Stimulated activated CD4-positive, alpha-beta T cell treated with anti-CD3 and anti-CD28 coated beads, Interleukin-2, amount 100 ng/mL, for 24 hours (primary cell): ENCODE measurements at regions not wholly inside any gene's neighbourhood (a gene's known extent, or its start where the extent isn't known, plus 50 kb on each side); places are given as distances from the start of the nearest gene placed in this dataset.
"Not testable (repeated sequence)": the region's sequence is repeated elsewhere in the genome, so short reads cannot be mapped to it uniquely, and the experiment has no call there.

ENCODE experiments used
- DNase-seq, 2 donors: peaks; one replicate each; pipeline ENCODE4 v3.0.0-alpha.2; 2020

DNA sequence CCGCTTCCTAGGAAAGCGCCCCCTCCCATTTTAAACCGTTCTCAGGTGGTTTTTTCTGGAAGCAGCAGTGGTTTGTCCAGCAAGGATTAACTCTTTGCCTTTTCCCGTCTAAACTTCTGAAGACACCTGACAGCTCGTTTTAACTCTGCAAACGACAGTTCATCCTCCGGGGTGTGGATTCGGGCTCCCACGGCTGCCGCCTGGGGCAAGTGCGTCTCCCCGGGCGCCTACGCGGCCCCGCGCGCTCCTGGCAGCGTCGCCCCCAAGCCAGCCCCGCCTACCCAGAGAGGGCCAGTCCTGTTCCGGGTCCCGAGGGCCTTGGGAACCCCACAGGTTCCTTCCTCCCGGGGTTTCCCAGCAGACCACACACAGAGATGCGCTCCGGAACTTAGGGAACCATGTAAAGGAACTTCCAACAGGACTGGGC, 54.4 kb downstream of the PRR18 start:
- peak; percentile 32 to 39 for DNase-seq

DNA sequence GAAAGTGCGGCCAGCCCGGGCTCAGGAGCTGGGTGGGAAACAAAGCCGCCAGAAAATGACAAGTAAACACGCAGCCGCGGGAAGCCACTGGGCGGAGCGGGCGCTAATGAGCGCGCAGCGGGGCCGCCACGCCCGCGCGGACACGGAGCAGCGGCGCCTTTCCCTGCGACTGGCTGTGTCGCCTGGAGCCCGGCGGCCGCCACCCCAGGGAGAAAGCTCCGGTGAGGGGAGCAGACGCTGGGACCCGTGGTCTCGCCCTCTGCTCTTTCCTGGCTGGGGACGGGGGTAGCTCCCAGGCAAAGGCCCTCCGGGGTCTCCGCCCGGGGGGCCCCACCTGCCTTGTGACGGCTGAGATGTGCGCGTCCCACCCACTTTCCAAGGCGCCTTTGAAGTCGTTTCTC, 54.9 kb downstream of the PRR18 start:
- peak; percentile 48 to 61 for DNase-seq

DNA sequence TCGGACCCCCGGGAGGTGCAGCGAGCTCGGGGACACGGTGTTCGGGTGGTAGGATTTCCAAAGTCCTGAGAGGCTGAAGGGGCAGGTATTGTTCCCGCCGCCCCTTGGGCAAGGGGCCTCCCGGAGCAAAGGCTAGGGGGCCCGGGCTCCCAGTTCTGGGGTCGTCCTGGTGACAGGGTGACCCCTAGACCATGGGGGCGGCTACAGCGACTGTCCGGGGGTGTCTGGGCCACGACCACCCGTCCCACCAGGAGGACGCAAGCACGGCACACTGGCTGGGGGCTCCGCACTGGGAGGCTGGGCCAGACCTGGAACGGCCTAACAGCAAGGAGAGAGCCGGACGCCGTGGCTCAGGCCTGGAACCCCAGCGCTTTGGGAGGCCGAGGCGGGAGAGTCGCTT, 55.6 kb downstream of the PRR18 start:
- no peak for DNase-seq

DNA sequence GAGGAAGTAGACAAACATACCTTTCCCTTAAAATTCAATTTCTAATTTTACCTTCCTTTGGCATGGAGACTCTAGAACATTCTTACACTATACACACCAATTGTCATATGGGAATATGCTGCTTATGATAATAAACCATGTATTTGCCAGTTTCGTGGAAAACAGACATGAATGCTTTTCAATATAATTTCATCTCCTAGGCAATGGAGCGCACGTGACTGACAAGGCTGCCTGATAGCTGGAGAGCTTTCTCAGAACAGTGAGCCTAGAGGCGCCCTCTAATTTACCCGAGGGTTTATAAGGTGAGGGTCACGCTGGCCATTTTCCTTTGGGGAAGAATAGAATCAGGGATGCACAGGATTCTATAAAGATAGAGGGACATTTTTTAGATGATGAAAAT, 56.5 kb downstream of the PRR18 start:
- DNase-seq = no peak

DNA sequence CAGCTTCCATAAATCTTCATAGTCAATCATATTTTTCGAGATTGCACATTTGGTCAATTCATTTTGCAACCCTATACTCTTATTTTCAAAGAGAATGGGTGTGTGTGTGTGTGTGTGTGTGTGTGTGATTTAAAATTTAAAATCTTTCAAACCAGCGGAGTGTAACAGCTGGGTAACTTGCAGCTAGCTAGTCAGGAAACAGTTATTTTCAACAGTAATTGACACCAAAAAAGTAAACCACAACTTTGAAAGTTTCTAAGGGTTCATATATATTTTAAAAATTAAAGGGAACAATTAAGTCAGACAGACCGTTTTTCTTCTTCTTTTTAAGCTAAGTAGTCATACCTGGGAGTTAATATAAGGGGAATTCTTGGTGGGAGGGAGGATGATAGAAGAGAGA, 57.0 kb downstream of the PRR18 start:
- DNase-seq = no peak

DNA sequence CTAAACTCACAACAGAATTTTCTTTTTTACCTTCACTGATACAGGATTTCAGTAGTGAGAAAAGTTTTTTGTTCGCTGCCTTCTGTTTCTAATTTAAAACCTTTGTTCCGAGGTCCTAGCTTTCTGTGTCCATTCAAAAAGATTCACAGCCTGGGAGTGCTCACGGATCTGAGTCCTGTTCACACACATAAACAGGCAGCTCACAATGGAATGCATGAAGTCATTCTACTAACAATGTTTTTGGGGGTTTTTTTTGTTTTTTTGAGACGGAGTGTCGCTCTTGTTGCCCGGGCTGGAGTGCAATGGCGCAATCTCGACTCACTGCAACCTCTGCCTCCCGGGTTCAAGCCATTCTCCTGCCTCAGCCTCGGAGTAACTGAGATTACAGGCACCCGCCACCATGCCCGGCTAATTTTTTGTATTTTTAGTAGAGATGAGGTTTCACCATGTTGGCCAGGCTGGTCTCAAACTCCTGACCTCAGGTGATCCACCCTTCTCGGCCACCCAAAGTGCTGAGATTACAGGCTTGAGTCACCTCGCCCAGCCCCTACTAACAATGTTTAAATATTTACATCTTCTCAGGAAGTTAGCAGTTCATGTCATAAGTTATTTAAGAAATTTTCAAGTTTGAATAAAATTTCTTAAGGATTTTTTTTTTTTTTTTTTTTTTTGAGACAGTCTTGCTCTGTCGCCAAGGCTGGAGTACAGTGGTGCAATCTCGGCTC, 59.0 kb downstream of the PRR18 start:
- DNase-seq = not testable (repeated sequence)

DNA sequence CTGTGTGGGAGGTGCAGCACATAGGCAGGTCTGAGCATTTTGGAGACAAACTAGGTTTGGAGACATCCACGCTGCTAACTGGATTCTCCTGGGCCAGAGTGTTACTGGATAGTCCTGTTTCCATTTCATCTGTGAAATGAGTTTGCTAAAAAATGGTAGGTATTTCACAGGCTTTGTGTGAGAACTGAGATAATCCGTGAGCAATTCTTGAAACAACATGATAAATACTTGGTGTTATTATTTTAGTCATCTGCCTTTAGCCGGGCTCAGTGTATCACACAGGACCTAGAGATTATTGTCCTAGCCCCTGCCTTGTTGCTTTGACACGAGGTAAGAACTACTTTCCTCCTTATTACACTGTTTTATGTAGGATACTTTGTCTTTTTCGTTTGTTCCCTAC, 63.0 kb downstream of the PRR18 start:
- no peak for DNase-seq

DNA sequence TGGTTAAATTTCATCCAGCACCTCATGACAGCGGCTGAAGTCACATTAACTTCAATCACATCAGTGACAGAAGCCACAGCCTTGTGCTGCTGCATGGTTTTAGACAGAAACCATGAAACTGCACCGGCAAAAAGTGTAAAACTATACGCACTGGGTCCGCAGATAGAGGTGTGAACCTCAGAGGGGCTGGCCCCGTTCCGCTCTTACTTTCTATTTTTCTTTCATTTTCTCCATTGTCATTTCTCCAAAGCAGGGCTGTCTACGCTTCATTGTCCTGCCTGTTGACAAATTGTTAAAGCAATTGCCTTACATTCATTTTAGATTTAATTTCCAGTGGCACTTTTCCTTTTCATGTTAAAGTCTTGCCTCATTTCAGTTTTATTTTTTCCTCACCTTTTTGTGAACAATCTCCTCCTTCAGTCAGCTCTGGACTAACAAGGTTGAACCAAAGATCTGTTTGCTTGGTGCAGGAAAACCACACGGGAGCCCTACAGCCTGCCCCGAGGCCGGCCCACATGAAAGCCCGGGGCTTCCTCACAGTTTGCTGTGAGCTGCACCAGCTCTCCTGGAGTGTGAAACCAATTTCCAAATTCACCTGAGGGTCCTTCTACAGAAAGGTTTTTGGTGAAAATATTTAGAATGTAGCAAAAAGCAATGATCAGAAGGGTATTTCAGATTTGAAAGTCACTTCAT, 63.7 kb downstream of the PRR18 start:
- peak; percentile 46 for DNase-seq

DNA sequence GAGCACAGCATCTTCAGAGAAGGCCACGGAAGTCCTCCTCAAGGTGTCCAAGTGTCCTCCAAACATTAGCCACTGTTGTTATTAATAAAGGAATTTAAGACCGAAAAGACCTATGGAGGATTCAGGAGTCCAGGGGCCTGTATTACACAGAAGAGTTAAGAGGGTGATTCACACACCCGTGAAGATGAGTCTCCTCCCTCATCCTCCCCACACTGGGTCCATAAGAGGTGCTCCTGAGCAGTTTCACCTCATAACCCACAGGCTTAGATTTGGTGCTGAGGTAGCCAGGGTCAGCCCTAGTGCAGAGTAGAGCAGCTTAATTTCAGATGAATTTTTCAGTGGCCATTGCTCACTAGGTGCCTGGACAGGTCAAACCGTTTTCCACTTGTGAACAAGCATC, 65.3 kb downstream of the PRR18 start:
- DNase-seq = no peak

DNA sequence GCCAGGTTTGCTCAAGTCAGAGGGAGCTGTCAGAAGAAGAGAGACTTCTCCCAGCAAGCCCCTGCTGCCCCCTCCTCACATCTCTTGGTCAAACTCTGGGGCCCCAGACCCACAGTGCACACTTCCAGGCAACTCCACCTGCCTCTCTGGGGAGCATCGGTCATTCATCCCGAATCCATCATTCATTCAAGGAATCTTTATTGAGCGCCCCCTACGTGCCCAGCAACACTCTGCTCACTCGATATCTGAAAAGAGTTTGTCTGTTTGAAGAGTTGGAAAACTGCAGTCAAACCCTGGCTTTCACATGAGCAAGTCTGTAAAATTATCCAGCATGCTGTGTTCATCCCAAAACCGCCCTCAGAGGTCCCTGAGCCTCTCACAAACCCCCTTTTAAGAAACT, 66.2 kb downstream of the PRR18 start:
- DNase-seq = no peak

DNA sequence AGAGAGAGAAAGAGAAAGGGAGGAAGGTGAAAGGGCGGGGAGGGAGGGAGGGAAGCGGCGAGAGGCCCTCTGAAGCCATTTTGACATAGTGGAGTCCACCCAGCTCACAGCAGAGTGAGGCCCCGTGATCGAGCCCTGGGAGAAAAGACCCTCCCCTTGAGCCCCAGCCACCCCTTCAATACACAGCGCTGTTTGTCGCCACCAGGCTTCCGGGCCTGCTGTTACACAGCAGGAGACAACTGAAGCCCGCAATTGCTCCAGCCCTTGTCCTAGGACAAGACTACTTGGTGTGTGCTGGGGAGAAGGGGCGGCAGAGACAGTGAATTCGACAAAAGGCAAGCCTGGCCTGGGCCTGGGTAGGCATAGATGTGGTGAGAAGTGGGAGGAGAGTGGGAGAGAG, 67.3 kb downstream of the PRR18 start:
- no peak for DNase-seq

DNA sequence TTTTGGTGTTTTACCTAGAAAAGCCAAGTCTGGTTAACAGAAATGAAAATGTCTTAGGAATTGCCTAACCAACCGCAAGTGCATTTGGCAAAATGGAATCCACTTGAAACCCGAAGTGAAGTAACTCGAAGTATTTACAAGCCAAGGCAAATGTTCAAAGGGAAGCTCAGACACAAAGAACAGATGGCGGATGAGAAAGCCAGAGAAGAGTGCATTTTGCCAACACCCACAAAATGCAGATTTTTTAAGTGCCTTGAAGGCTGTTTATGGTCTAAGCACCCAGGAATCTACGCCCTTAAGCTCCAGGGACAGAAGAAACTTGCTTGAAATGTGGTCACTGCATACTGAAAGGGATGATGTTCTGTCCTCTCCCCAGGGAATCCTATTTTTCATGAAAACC, 70.0 kb upstream of the TBXT start:
- DNase-seq = no peak

DNA sequence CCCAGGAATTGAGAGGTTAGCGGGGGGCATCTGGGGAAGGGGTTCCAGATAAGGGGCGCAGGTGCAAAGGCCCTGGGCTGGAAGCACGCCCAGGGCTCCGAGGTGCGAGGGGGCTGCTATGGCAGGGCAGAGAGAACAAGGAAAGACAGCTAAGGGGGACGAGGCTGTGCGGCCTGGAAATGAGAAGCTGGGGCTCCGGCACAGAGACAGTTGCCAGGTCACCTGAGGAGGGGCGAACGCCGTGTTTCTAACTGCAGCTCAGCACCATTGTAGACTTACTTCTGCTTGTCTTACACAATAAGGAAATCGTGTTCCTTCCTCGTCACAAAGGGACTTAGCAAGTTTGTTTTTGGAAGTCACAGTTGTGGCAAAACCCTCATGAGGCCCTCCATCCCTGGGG, 68.9 kb upstream of the TBXT start:
- DNase-seq = no peak

DNA sequence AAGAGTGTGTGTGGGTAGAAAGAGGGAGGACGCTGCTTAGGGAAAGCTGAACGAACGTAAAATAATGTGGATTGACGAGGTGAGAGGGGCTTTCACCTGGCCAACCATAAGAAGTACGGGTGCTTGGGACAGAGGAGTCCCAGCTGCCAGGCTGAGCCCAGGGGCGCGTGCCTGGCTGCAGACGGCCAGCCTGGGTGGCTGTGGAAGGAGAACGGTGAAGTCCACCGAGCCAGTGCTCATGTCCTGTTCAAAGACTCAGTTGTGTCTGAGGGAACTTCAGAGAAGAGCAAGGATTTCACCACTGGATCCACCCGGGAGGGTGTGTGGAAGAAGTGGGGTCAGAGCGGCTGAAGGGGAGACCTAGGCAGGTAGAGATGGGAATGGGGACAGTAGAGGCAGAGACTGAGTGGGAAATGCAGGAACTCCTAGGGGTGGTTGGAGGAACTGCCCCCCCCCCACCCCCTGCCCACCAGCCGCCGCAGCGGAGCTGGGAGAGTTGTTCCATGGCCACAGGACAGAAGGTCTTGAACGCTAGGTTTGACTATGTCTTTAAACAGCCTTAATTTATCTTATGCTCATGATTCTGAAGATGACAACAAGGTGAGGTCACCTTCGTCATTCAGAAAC, 68.1 kb upstream of the TBXT start:
- DNase-seq = no peak

DNA sequence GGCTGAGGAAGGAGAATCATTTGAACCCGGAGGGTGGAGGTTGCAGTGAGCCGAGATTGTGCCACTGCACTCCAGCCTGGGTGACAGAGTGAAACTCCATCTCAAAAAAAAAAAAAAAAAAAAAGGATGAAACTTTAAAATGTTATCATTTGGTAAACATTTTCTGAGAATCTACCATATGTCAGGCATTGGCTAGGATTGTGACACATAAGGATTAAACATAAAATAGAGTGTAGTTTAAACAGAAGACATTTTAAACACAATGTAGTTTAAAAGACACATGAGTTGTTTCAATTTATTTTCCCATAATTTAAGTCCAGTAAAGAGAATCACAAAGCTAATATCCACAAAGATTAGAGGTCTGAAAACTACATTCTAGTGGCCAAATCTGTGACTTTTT, 63.5 kb upstream of the TBXT start:
- DNase-seq = not testable (repeated sequence)

DNA sequence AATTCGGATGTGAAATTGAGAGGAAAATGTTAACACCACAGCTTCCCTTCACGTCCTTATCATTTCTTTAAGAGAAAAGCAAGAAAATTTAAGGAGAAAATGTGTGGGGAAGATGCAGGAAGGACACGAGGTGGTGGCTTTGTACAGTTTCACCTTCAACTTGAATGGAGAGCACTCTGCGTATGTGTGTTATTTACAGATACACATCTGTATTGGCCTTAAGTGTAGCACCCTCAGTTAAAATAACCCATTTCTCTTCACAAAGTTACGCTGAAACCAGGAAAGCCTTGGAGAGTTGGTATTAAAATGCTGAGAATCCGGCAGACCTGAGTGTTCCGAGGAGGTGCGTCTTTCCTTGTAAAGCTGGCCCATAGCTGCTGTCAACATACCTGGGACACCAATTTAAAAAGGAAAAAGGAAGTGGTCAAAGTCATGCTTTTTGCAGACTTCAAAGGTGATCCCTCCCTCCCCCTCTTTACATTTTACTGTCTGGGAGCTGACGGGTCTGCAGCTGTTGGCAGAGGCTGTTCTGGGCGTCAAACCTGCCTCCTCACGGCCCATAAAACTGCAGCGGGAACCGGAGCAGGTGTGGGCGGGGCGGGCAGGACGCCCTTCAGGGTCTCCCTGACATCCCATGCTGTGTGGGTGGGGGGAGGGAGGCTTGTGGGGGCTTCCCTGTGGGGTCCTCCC, 61.3 kb upstream of the TBXT start:
- no peak for DNase-seq

DNA sequence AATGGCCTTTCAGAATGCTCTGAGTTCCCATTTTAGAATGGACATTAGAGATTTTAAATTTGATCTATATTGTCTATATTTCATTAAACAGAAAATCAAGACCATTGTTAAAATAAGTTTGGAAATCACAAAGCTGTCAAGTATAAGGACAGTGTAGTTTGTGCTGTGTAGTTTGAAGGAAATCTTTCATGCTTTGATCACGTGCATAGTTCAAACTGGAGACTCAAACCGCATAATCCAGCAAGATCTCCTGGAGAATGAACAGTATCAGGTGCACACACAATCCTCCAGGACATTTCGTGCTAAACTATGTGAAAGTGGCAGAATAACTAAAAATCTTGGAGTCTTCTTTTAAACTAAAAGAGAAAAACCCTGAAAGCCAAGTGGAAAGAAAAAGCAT, 60.8 kb upstream of the TBXT start:
- DNase-seq = no peak

DNA sequence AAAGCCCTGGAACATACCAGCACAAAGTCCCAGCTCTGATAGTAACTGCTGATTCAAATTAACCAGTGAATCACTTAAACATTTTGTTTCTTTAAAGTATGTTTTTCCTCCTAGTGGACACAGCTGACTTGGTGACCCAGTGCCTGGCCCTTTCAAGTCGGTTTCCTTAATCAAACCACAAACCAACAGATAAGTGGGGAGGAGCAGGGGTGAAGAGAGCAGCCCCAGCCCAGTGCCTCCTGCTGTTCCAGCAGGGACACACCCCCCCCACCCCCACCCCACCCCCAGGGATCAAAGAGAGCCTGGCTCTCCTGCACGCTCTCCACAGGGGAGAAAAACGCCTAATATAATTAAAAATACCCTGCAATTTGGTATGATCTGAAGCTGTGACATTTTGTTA, 55.4 kb upstream of the TBXT start:
- DNase-seq = no peak

DNA sequence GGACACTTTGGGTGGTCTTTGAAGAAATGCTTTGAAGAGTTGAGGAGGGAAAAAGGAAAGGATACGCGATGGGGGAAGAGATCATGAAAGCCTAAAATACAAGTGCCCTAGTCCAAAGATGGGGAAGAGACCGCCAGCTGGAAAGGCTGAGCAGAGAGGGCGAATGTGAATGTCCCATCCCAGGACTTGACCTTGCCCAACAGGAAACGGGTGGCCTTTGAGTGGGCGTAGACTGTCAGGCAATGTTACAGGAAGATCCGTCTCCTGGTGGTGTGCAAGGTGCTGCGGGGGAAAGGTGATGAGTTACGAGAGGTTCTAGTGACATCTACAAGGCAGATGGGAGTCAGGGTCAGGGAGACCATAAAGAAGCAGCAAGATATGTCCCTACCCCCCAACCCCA, 55.0 kb upstream of the TBXT start:
- DNase-seq = no peak

DNA sequence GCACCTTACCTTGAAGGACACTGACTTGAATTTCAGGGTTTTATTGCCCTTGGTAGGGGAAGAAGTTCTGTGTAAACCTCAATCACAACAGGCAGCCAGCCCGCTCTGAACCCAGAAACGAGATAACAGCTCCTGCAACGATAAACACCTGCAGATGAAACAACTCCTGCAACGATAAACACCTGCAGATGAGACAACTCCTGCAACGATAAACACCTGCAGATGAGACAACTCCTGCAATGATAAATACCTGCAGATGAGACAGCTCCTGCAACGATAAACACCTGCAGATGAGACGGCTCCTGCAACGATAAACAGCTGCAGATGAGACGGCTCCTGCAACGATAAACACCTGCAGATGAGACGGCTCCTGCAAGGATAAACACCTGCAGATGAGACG, 54.0 kb upstream of the TBXT start:
- no peak for DNase-seq

DNA sequence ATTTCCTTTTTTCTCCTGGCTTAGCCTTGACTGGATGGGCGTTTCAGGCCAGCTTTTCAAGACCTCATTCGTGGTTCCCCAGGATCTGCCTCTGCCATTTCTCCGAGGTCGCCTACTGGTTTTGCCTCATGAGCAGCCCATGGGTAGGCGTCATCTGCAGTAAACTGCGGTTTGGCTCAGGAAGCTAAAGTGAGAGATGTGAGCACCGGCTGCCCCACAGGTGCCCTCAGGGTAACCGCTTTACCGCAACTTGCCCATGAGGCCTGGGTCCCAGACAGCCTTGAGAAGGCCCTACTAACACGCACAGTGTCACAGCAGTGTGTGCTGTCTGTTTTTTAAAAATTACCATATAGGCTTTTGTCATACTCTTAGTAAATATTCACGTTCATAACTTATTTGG, 53.4 kb upstream of the TBXT start:
- peak in 1 of 2 donors; percentile 18 for DNase-seq
